NCI-H446 treated with DMSO at 0.1 percent for 48 hours (cell line): ENCODE measurements at regions not wholly inside any gene's neighbourhood (a gene's known extent, or its start where the extent isn't known, plus 50 kb on each side); places are given as distances from the start of the nearest gene placed in this dataset.
"Not testable (repeated sequence)": the region's sequence is repeated elsewhere in the genome, so short reads cannot be mapped to it uniquely, and the experiment has no call there.

Source experiments
- DNase-seq: peaks from one replicate; lab custom pipeline; 2025; lab: John Stamatoyannopoulos, UW

DNA sequence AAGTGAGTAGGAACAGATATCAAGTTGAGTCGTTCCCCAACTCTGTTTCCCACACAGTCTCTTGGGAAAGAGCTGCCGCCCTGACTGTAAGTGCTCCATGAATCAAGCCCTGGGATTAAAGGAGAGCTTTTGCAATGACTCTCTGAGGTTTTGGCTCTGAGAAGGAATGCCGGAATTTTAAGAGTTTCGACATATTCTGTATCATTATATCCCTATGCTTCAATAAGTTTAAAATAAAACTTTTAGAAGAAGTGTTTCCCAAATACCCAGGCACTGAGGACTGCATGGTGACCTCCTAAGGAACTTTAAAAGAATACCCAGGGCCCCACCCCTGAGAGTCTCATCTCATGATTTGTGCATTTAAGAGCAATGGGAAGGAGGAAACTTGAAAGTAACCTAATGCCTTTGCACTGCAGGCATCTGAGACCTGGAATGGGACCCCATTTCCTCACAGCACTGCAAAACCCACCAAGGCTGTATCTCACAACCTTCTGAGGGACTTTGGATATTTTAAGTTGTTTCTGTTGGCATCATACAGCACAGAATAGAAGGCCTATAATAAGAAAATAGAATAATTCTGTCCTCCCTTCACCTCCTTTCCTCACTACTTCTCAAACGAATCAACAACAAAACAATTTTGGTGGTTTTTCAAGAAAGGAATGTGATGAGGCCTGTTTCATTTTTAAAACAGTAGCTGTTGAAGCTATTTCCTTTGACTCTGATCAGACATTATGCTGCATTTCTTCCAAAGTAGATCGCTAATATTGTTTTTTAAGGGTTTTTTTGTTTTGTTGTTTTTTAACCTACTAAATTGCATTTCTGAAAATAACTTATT lies 121.2 kb downstream of the GASK1B start:
- DNase-seq, result no peak

DNA sequence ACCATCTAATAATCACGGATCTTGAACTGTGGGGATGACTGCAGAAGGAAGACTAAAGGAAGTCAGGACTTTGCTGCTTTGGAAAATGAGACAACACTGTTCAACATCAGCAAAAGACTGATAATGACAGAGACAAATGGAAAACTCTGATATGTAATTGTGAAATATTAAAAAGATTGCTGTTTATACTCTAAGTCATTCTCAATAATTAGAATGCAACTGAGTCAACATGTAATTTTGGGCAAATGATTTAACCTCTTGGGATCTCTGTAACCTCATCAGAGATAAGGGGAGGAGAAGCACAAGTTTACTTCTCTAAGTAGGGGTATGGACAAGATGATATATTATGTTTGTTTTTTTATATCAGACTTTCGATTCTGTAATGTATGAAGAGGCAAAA lies 121.9 kb downstream of the GASK1B start:
- no peak for DNase-seq

DNA sequence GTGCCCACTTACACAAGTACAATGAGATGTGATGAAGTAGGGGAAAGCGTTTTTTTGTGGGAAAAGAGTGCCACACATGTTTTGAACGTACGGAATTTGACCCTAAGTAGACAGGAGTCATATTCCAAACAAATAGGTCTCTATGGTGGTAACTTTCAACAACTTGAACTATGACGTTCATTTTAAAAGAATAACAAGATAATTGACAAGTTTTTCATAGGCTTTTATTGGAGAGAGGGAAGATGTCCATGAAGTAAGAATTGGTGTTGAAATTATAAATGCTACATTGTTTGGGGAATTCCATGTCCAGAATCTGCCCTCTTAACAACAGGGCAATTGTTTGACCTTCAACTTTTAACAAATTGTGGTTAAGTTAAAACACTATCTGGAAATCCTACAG lies 126.5 kb downstream of the GASK1B start:
- no peak for DNase-seq

DNA sequence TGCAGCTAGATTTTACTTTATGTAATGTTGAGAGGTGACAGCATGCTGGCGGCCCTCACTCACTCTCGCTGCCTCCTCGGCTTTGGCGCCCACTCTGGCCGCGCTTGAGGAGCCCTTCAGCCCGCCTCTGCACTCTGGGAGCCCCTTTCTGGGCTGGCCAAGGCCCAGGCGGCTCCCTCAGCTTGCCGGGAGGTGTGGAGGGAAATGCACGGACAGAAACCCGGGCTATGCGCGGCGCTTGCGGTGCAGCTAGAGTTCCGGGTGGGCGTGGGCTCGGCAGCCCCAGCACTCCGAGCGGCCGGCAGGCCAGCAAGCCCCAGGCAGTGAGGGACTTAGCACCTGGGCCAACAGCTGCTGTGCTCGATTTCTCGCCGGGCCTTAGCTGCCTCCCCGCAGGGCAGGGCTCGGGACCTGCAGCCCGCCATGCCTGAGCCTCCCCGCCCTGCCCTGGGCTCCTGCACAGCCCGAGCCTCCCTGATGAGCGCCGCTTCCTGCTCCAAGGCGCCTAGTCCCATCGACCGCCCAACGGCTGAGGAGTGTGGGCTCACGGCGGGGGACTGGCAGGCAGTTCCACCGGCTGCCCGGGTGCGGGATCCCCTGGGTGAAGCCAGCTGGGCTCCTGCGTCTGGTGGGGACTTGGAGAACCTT lies 128.7 kb downstream of the GASK1B start:
- no peak for DNase-seq

DNA sequence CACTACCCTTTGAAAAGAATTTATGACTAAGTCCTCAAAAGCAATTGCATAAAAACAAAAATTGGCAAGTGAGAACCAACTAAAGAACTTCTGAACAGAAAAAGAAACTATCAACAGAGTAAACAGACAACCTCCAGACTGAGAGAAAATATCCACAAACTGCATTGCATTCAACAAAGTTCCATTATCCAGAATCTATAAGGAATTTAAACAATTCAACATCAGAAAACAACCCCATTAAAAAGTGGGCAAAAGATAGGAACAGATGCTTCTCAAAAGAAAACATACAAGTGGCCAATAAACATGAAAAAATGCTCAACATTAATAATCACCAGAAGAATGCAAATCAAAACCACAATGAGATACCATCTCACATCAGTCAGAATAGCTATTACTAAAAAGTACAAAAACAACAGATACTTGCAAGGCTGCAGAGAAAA lies 130.2 kb downstream of the GASK1B start:
- DNase-seq, result no peak

DNA sequence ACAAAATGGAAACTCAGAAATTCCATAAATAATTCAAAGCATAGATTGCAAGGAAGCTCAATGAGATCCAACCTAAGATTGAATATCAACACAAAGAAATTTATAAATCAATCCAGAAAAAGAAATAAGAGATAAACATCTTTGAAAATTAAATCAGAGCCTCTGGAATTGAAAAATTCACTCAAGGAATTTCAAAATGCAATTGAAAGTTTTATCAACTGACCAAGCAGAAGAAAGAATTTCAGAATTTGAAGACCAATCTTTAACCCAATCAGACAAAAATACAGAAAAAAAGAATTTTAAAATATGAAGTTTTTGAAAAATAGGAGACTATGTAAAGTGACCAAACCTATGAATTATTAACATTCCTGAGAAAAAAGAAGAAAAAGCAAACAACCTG lies 134.1 kb downstream of the GASK1B start:
- DNase-seq, result no peak

DNA sequence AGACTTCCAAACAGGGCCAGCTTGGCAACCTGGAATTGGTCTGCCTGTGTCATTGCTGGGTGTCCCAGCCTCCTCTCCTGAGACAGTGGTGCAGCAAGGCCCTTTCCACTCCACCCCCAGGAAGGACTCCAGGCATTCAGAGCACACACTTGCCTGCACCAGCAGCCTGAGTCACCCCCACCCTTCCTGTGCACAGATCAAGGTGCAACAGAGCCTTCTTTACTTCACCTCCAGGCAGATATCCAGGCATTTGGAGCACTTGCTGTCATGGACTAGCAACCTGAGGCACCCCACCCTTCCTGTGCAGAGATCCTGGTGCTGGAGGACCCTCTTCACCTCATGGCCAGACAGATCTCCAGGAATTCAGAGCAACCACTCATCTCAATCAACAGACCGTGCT lies 135.8 kb downstream of the GASK1B start:
- DNase-seq, result no peak

DNA sequence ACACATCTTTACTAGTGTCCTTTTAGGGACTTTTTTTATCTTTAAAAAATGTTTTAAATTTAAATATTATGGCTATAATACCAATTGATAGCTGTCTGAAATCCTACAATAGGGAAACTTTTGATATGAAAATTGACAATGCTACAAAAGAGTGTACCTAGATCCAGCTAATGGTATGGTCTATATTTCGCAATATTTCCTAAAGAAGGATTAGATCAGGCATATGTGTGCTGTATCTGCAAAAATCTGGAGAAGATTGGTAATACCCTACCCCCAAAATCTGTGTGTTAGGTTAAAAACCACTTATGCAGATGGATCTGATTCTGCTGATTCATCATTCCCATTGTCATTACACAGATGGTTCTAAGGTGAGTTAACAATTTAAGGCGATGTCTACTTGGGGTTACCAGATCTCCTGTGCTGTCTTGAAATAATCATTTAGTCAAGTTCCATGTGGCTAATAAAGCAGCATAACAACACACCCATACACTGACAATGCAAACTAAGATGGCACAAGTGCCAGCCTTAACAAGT lies 137.1 kb downstream of the GASK1B start:
- DNase-seq, result no peak

DNA sequence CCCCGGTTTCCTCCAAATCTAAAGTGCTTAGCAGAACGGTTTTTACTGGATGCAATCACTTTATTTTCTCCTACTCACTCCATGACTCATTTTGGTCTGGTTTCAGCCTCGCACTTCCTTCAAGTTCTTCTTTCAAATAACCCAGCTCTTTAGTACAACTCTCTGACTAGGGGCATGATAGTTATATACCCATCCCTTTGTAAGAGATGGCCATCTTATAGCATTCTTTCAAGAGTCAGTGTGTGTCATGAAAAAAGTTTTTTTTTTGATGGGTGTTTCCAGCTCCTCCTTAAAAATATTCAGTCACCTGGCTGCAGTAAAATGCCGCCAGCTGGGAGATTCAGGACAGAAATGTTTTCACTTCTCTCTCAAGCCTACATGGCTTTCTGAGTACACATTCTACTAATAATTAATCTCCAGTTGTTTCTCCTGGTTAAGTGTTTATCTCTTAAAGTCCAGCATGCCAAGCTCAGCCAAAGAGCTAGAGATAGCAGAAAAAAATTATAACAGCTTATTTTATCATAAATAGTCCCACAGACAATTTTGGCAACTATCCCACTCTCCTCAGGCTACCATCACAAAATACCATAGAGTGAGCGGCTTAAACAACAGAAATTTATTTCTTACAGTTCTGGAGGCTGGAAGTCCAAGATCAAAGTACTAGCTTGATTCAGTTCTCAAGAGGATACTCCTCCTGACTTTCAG lies 139.3 kb downstream of the GASK1B start:
- DNase-seq, result no peak

DNA sequence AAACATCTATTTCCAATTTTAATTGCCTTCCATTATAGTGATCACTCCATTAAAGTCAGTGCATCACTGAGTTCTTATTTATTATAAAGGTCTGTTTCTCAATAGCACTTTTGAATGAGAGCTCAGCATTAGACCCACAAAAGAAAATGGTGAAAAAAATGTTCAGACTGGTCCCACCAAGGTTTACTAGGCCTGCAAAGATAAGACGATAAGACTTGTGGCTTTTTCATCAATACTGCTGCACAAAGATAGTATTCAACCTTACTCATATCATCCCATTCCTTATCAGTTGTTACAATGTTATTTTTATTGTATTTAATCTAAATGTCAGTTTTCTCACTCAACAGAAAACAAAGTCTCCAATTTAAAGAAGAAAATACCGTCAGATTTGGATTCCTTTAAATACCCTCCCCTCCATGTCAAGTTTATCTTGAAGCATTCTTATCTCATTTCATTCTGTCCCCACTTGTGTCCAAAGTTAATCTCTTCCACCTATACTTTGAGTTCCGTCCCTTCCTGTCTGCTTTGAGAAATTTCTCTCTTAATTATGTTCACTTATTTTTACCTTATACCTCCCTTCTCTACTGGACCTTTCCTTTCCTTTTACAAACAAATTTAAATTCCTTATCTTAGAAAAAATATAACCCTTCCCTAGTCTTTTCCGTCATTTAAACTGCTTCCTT lies 140.0 kb downstream of the GASK1B start:
- DNase-seq, result no peak

DNA sequence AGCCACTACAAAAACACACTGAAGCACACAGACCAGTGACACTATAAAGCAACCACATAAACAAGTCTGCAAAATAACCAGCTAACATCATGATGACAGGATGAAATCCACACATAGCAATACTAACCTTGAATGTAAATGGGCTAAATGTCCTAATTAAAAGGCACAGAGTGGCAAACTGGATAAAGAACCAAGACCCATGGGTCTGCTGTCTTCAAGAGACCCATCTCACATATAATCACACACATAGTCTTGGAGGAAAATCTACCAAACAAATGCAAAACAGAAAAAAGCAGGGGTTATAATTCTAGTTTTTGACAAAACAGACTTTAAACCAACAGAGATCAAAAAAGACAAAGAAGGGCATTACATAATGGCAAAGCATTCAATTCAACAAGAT lies 144.4 kb downstream of the GASK1B start:
- not testable (repeated sequence) for DNase-seq

DNA sequence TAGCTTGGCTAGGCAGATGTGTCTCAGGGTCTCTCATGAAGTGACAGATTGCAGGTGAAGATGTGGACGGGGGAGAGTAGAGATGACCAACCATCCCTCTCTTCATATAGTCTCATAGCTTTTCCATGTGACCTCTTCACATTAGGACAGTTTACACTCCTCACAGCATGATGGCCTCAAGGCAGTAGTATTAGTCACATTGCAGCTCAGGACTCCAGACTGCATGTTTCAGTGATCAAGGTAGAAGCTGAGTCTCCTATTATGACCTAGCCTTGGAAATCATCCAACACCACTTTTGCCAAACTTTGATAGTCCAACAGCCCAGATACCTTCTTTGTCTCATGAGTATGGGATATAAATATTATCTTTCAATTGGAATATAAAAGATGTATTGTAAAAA lies 147.7 kb downstream of the GASK1B start:
- DNase-seq, result no peak

DNA sequence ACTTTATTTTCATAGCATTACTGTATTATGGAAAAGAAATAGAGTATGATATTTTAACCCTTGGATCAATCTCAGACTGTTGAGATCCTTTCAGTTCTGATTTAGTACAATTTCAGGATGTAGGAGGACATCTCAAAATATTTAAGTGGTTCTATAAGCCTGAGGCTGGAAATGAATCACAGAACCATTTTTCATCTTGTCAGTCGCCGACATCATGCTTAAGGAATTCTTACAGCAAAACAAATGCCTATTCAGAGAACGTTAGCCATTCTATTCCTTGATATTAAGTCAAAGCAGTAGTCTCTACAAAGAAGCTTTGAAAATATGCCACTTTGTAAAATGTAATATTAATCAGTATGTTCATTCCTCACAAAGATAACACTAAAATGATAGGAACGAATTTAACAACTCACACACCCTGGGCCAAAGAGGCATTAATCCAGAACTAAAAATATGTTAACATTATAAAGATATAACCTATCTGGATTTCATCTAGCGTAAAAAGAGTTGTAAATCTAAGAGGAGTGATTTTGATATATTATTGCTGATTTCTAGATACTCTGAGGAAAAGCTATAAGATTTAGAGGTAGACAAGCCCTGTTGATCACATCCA lies 152.0 kb downstream of the GASK1B start:
- DNase-seq, result no peak

DNA sequence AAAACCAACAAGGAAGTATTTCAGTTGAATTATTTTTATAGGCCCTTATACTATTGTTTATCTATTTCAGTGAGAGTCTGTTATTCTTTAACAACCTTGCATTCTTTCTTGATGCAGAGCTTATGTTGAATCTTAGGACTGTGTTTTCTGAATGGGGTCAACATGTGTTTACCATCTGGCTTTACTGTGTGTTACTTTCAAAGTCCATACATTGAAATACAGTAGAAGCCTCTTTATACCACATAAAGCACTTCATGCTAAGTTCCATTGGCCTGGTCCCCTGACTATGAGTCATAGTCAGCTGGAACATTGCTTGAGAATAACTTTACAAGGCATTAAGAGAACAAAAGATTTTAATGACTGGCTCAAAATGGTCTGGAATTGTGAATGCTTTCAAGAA lies 152.6 kb downstream of the GASK1B start:
- peak; percentile 32 for DNase-seq

DNA sequence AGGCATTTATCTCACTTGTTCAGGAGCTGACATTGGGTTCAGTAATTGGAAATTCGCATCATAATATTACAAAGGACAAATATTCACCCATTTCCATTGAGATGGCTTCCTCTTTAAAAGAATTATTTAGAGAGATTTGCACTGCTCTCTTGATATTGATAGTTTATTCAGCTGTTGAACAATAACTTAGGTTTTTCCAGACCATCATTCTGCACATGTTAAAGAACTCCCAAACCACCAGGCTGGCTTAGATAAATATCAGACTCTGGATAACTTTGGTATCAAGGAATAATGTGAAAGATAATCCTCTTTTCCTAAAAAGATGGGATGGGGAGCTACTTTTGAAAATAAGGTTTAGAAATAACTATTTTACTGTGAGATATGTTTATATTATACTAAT lies 154.0 kb downstream of the GASK1B start:
- no peak for DNase-seq

DNA sequence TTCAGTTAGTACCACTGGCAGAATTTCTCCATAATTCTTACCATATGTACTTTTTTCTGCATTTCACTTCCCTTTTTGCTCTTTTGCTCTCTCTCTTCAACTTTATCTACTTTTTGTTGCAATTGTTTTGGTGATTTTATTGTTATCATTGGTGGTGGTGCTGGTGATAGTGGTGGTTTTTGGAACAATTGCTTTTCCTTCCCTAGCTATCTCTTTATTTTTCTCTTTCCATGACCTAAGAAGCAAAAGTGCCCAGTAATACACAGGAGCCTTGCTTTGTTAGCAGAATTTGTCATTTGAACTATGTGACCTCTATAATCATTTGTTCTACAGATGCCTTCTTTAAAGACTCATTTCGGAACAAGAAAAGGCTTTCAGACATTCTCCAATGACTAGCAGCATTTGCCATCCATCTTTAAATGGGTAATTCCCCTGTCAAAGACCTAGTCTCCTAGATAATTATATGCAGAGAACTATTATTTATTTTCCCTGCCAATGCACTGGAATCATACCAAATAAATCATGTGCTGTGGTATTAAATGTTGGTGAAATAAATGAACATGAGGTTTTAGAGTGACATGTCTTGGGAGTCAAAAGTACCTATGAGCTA lies 154.5 kb downstream of the GASK1B start:
- DNase-seq, result no peak

DNA sequence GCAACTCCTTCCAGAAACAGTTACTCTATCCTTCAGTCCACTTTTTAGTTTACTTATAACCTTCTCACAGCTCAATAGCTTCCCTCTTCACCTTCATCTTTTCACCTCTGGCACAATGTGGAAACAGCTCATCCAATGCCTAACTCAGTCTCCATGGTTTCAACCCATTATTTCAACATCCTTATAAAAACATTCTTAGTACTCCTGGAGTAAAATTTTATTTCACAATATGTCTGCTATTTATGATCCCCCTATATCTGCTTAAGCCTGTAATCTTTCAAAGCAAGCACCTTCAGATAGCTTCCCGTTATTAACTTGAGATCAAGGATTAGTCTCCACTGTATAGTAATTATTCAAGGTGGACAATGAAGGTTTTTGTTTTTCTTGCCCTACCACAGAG lies 156.3 kb downstream of the GASK1B start:
- no peak for DNase-seq

DNA sequence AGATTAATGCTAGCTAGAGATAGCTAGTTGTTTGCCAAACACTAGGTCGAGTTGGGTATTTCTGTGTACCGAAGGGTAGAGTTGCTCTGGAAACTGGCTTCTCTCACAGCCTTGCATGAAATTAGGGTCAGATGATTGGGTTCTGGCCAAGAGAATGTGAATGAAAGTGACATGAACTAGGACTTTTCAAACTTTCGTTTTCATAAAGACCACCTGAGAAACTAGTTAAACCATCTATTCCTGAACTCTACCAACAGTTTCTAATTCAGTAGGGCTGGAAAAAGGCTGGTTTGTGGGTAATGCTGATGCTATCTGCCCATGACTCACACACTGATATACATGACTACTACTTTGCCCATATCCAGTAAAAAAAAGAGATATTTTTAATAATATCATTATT lies 157.6 kb downstream of the GASK1B start:
- DNase-seq, result peak; percentile 12

DNA sequence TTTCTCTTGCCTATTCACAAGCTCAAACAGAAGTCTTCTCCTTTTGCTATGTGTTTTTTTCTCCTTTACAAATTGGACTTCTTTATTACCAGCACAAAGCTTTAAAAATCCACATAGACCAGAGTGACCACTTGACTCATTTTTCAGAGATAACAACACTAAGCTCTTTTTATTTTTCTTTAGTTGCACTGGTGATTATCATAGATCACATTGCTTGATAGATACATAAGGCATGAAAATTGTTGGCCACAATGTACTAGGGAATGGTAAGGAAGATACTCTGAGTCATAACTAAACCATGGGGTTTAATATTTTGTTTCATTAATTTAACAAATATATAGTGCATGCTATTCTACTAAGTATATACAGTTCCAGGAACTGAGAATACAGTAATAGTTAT lies 159.0 kb downstream of the GASK1B start:
- no peak for DNase-seq

DNA sequence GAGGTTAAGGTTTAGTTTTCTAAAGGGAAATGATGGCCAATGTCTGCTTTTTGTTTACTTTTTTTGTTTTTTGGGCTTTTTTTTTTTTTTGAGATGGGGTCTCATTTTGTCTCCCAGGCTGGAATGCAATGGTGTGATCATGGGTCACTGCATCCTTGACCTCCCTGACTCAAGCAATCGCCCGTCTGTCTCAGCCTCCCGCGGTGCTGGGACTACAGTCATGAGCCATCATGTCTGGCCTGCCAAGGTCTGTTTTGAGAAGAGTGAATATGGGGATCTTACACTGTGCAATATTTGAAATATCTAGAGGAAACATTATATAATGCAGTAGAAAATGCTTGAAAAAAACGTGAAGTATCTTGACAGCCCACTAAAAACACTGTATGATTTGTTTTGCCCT lies 162.5 kb downstream of the GASK1B start:
- no peak for DNase-seq

DNA sequence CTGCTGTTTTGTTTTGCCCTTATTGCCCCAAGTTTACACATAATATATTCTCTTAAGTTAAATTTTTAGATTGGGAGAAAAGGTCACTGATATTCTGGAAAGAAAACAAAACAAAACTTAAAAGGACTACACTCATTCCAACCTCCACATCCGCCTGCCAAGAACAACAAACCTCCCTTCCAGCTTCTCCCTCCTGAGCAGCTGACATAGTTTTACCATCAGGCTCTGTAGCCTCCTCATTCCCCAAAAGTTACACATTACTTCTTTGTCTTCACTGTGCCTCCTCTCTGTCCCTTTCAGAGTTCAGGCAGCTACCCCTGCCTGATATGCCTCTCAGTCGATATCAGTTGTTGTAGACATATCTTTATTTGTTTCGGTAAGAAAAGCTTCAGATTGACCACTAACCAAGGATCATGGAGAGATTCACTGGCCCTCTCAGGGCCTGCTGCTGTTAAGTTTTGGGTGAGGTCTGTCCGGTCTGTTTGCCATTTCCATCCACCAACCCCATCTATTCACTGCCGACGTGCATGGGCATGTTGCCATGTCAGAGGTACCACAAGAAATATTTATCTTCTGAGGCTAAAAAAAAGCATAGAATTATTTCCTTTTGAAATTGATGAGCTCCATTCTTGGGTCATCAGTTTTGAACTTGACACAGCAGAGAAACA lies 164.1 kb downstream of the GASK1B start:
- peak; percentile 25 for DNase-seq
